Activated naive CD4-positive, alpha-beta T cell treated with anti-CD3 and anti-CD28 coated beads, Interleukin-2, amount 50 U/mL, for 16 hours (primary cell): ENCODE measurements at regions not wholly inside any gene's neighbourhood (a gene's known extent, or its start where the extent isn't known, plus 50 kb on each side); places are given as distances from the start of the nearest gene placed in this dataset.

Source experiments
- DNase-seq: peaks from one replicate; pipeline ENCODE4 v3.0.0-alpha.2; 2020

- DNase-seq: no peak
Measured at GRCh38 chr10:77710081-77710551, 72.5 kb upstream of the KCNMA1 start.

GRCh38 chr10:77707570-77707969, 70.0 kb upstream of the KCNMA1 start:
- no peak for DNase-seq

GRCh38 chr10:77702166-77702565, 64.6 kb upstream of the KCNMA1 start:
- DNase-seq: no peak

- DNase-seq: no peak
Measured at GRCh38 chr10:77700086-77700485, 62.5 kb upstream of the KCNMA1 start.

- DNase-seq: no peak
Measured at GRCh38 chr10:77699080-77699645, 61.6 kb upstream of the KCNMA1 start.

GRCh38 chr10:77698267-77698931, 60.8 kb upstream of the KCNMA1 start:
- DNase-seq: no peak

GRCh38 chr10:77696584-77696983, 59.0 kb upstream of the KCNMA1 start:
- DNase-seq: no peak

GRCh38 chr10:77695186-77695585, 57.6 kb upstream of the KCNMA1 start:
- DNase-seq: no peak

- no peak for DNase-seq
Measured at GRCh38 chr10:77692782-77693181, 55.2 kb upstream of the KCNMA1 start.

GRCh38 chr10:77689339-77689738, 51.7 kb upstream of the KCNMA1 start:
- no peak for DNase-seq

- no peak for DNase-seq
Measured at GRCh38 chr10:77687621-77688020, 50.0 kb upstream of the KCNMA1 start.
